Endothelial cell of hepatic sinusoid (primary cell): ENCODE measurements at regions not wholly inside any gene's neighbourhood (a gene's known extent, or its start where the extent isn't known, plus 50 kb on each side); places are given as distances from the start of the nearest gene placed in this dataset.
"Not testable (repeated sequence)": the region's sequence is repeated elsewhere in the genome, so short reads cannot be mapped to it uniquely, and the experiment has no call there.

ENCODE experiments used
- in situ Hi-C: cut with HindIII; loops from 2 replicates; pipeline ENCODE4 v1.10.0; 2017; ENCODE audit warnings: low sequenced_read_pairs

GRCh38 chr9:29609282-29609681 is 2036.0 kb upstream of the C9orf72 start:
- in situ Hi-C loops: no loop called here

GRCh38 chr9:29613773-29614172 is 2040.5 kb upstream of the C9orf72 start:
- in situ Hi-C loops: no loop called here

- in situ Hi-C loops: no loop called here
Observed at GRCh38 chr9:29616844-29617243, 2043.6 kb upstream of the C9orf72 start.

GRCh38 chr9:29625292-29625731 is 2052.0 kb upstream of the C9orf72 start:
- in situ Hi-C loops: no loop called here

- in situ Hi-C loops: no loop called here
Observed at GRCh38 chr9:29625931-29626330, 2052.7 kb upstream of the C9orf72 start.

- in situ Hi-C loops: not testable (repeated sequence)
Observed at GRCh38 chr9:29628856-29629255, 2055.6 kb upstream of the C9orf72 start.

- in situ Hi-C loops: no loop called here
Observed at GRCh38 chr9:29637471-29638237, 2064.4 kb upstream of the C9orf72 start.

- in situ Hi-C loops: no loop called here
Observed at GRCh38 chr9:29640507-29640906, 2067.2 kb upstream of the C9orf72 start.

- in situ Hi-C loops: no loop called here
Observed at GRCh38 chr9:29644514-29644913, 2071.2 kb upstream of the C9orf72 start.

- in situ Hi-C loops: no loop called here
Observed at GRCh38 chr9:29647451-29647850, 2074.2 kb upstream of the C9orf72 start.

- in situ Hi-C loops: no loop called here
Observed at GRCh38 chr9:29648132-29648531, 2074.9 kb upstream of the C9orf72 start.

GRCh38 chr9:29648601-29649000 is 2075.3 kb upstream of the C9orf72 start:
- in situ Hi-C loops: no loop called here

GRCh38 chr9:29656641-29657406 is 2083.5 kb upstream of the C9orf72 start:
- in situ Hi-C loops: no loop called here

- in situ Hi-C loops: no loop called here
Observed at GRCh38 chr9:29657821-29658220, 2084.5 kb upstream of the C9orf72 start.

GRCh38 chr9:29659014-29659413 is 2085.7 kb upstream of the C9orf72 start:
- in situ Hi-C loops: no loop called here

- in situ Hi-C loops: no loop called here
Observed at GRCh38 chr9:29659736-29660135, 2086.5 kb upstream of the C9orf72 start.

- in situ Hi-C loops: no loop called here
Observed at GRCh38 chr9:29668732-29669131, 2095.5 kb upstream of the C9orf72 start.

GRCh38 chr9:29669613-29670012 is 2096.3 kb upstream of the C9orf72 start:
- in situ Hi-C loops: no loop called here

- in situ Hi-C loops: no loop called here
Observed at GRCh38 chr9:29685531-29685930, 2112.2 kb upstream of the C9orf72 start.

- in situ Hi-C loops: no loop called here
Observed at GRCh38 chr9:29691145-29691544, 2117.9 kb upstream of the C9orf72 start.

- in situ Hi-C loops: no loop called here
Observed at GRCh38 chr9:29691758-29692407, 2118.6 kb upstream of the C9orf72 start.

- in situ Hi-C loops: no loop called here
Observed at GRCh38 chr9:29697011-29697410, 2123.7 kb upstream of the C9orf72 start.
